Fibroblast of mammary gland (primary cell): ENCODE measurements at regions not wholly inside any gene's neighbourhood (a gene's known extent, or its start where the extent isn't known, plus 50 kb on each side); places are given as distances from the start of the nearest gene placed in this dataset.

Experiments used
- DNase-seq: peaks from one replicate; pipeline ENCODE4 v3.0.0-alpha.2; 2010; ENCODE audit warnings: low read depth
- H3K4me3 ChIP-seq: 2 replicates; pipeline ENCODE4 v1.5.1; 2011; ENCODE audit warnings: low read depth, mild to moderate bottlenecking, low read length, moderate library complexity; ENCODE audit not compliant: control insufficient read depth
- TF ChIP-seq, protein P1 (sequence below): conservative IDR thresholded peaks from 2 replicates; pipeline ENCODE4 v1.5.1; 2011; ENCODE audit warnings: low read depth, low read length, inconsistent platforms; ENCODE audit not compliant: control insufficient read depth, insufficient read depth

DNA sequence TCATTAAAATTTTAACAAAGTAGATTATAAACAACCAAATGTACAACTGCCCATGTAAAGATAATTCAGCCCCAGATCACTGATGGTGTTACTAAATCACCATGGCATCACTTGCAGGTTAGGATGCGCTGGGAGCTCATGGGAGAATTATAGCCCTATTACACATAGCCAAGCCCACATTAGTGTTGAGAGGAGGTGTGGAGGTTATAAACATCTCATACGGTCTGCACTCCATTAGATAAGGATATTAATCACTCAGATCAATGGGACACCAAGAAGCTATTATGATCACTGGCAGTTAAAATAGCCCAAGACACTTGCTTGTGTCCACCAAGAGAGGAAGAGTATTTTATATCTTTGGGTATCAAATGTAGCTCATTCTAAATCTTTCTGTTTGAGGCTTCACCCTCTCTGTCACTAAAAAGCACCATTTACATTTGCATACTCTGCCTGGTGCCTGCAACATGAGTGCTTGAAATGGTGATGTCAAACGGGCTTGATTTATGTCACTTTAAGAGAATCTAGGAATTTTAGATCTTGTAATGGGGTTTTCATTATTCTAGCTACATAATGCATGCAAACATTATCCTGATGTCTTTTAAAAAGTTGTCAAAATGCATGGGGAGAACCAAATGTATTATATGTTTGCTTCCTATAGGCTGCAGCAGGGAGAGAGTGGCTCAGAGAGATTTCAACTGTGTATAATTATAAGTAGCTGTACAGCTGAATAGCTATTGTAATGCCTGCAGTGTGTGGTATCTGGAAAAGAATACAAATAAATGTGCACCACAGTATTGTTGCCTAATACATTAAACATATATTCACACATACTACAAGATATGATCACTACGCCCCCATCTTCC lies 654.1 kb upstream of the MARCKS start:
- TF ChIP-seq, protein P1, sequence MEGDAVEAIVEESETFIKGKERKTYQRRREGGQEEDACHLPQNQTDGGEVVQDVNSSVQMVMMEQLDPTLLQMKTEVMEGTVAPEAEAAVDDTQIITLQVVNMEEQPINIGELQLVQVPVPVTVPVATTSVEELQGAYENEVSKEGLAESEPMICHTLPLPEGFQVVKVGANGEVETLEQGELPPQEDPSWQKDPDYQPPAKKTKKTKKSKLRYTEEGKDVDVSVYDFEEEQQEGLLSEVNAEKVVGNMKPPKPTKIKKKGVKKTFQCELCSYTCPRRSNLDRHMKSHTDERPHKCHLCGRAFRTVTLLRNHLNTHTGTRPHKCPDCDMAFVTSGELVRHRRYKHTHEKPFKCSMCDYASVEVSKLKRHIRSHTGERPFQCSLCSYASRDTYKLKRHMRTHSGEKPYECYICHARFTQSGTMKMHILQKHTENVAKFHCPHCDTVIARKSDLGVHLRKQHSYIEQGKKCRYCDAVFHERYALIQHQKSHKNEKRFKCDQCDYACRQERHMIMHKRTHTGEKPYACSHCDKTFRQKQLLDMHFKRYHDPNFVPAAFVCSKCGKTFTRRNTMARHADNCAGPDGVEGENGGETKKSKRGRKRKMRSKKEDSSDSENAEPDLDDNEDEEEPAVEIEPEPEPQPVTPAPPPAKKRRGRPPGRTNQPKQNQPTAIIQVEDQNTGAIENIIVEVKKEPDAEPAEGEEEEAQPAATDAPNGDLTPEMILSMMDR: no peak
- no peak for DNase-seq
- no peak overlapping the region for H3K4me3 ChIP-seq

DNA sequence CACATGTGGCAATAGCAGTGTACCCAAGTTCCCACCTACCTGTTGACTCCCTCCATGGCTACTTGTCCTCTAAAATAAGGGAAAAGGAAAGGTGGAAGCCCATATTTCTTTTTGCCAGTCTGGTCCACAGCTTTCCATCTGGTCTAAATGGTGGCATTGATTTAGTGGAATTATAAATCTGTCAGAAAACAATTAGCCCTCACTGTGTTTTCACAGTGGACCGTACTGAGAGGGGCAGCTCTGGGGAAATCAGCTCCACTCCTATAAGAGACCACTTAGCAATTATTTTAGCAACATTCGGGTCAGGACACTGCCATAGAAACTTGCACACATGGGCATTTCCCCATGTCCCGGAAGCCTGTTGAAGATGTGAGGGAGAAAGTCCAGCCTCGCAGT lies 653.4 kb upstream of the MARCKS start:
- DNase-seq: no peak
- TF ChIP-seq, protein P1: no peak
- H3K4me3 ChIP-seq: no peak overlapping the region

DNA sequence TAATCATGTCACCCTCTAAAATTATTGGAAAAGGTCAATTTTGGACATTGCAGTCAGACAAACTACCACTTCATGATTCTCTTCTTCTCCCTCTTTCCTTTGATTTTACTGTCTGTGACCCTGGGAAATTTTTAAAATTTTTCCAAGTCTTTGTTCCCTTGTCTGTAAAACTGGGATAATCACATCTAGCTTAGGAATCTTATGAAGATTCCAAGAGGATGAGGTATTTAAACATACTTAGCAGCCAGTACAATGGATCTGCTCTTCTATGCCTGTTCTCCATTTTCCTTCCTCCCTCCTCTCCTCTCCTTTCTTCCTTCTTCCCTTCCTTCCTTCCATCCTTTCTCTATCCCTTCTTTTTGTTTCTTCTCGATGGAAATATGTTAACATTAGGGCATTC lies 651.6 kb upstream of the MARCKS start:
- H3K4me3 ChIP-seq: no peak overlapping the region
- TF ChIP-seq, protein P1: no peak
- DNase-seq: no peak

DNA sequence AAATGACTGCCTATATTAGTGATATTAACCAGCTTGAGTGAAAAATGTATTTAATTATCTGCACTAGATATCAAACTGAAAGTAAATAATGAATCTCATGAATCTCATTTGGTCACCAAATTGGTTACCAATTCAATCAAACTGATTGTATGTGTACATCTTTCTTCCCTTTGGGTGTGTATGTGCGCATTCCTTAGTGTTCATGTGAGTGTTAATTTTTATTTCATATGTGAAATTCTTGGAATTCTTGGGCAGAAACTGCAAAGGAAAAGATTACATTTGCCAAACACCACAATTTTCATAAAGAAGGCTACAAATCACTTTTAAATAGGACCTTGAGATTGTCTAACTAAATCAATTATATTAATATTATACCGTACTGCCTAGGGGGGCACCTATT lies 648.4 kb upstream of the MARCKS start:
- DNase-seq: no peak
- TF ChIP-seq, protein P1: no peak
- no peak overlapping the region for H3K4me3 ChIP-seq

DNA sequence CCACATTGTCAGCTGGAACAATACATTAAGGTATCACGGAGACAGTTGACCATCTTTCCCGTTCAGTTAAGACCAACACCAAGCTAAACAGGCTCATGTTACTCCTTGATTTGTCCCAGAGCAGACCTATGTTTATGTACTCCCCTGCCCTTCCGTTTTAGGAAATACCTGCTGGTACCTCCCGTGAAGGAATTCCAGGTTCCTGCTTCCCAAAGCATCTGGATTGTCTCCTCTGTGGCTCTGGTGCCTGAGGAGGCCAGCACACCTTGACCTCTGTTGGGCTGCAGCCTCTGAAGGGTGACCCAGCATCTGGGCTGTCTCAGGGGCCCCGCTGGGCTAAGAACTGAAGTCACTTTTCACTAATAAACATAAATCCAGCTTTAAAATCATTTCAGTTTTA lies 647.8 kb upstream of the MARCKS start:
- no peak overlapping the region for H3K4me3 ChIP-seq
- TF ChIP-seq, protein P1: no peak
- DNase-seq: no peak

DNA sequence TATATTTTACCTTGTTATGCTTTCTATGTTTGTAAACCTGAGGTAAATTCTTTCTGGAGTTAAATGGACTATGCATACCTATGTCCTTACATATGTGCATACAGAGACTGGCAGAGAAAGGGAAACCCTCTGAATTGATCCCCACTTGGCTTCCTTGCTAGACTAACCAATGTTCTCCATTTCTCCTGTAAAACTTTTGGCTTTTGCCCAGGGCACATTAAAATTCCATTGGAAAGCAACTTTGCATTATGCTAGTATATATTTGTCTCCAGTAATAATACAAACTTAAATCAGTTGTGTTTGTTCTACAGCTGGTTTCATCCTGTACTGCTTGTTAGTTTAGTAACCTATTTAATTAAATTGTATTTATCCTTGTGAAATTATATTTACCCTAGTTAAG lies 646.0 kb upstream of the MARCKS start:
- TF ChIP-seq, protein P1: no peak
- no peak for DNase-seq

More for the DNA sequence above, 646.0 kb upstream of the MARCKS start:
- no peak overlapping the region for H3K4me3 ChIP-seq
